ENCODE measurements at regions not wholly inside any gene's neighbourhood (a gene's known extent, or its start where the extent isn't known, plus 50 kb on each side); places are given as distances from the start of the nearest gene placed in this dataset.
A peak's percentile ranks its signal among the peaks of the same experiment; 100 is the strongest.

DNA sequence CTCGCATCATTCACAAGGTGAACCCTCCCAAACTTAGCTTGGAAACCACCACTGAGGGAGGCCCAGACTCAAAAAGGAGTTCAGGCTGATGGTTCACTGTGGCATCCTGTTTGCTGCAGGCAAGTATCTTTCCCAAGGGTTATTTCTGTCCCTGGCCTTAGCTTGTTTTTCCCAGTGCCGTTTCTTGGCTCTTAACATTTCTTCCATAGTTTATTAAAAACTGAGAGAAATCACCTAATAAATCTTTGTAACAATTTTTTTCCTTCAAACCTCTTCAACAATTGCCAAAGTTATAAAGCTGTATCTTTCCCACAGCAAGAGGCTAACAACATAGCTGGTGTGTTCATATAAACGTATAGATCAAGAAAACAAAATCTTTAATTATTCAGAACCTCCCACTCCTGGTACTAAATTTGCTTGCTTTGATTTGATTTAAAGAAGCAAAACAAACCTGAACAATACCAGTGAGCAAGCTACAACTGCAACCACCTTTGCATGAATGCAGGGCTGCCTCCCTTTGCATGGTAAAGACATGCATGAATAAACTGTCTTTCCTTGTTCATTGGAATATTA is 234.9 kb upstream of the STT3B start:
- H3K36me3 ChIP-seq: no peaks in the 10 kb centered on the region
- no peaks in the 10 kb centered on the region for H3K9me3 ChIP-seq
- no peak overlapping the region for H3K4me3 ChIP-seq
- TF ChIP-seq EP300 (IDR thresholded peaks at IDR 0.05) (no peak), POLR2A (IDR thresholded peaks at IDR 0.05) (no peak), POLR2AphosphoS5 (IDR thresholded peaks at IDR 0.05) (no peak)
- TF ChIP-seq, protein P1, sequence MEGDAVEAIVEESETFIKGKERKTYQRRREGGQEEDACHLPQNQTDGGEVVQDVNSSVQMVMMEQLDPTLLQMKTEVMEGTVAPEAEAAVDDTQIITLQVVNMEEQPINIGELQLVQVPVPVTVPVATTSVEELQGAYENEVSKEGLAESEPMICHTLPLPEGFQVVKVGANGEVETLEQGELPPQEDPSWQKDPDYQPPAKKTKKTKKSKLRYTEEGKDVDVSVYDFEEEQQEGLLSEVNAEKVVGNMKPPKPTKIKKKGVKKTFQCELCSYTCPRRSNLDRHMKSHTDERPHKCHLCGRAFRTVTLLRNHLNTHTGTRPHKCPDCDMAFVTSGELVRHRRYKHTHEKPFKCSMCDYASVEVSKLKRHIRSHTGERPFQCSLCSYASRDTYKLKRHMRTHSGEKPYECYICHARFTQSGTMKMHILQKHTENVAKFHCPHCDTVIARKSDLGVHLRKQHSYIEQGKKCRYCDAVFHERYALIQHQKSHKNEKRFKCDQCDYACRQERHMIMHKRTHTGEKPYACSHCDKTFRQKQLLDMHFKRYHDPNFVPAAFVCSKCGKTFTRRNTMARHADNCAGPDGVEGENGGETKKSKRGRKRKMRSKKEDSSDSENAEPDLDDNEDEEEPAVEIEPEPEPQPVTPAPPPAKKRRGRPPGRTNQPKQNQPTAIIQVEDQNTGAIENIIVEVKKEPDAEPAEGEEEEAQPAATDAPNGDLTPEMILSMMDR (IDR thresholded peaks at IDR 0.05): no peak
- WGBS, 2 donors: 79 to 85% methylated on average over 3 of the region's 3 CpGs
- no peak for DNase-seq
- H3K27ac ChIP-seq: no peak overlapping the region
- H3K4me1 ChIP-seq: peaks cover 0 to 10% (median 6%) of the 10 kb centered on the region in 4 donors
- no peaks in the 10 kb centered on the region for H3K27me3 ChIP-seq
- ATAC-seq (ENCODE audit: low FRiP score in 2 of 2): no peak

DNA sequence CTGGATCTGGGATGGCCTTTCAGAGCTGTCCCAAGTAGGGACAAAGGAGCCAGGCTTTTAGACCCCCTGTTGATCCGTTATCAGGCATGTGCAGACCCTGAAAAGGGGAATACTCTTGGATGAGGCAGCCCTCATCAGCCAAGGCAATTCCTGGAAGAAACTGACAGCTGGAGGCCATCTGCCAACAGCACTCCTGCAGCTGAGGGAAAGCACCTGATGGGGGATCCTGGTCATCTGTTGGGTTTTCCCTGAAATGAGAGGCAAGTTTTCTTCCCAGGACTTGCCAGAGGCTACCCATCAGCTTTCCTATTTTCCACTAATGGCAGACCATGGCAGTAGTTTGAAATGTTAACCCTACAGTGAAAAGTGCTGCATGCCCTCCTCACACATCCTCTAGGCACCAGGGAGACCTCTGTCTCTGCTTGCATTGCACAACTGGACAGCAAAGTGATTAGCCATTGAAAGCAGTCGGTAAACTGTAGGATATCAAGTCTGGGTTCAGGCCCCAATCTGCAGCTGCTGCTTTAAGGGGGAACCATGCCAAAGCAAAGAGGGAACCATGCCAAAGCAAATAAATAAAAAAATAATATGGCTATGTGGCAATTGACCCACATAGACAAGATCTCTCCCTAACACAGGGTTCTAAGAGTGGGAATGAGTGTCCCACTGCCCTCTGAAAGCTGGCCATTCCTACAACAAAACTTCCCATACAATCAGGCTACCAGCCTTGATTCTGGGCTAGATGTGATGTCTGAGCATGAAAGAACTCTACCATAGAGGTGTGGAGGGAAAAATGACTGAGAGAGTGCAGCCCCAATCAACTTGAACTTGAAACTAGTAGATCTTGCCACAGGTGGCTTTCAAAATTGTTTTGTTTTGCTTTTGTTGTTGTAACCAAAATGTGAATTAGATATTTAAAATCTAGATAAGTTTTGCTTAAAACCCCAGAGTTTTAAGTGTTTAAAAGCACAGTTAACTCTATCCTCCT is 232.0 kb upstream of the STT3B start:
- DNase-seq: no peak
- 61 to 72% methylated on average over 2 of the region's 2 CpGs for WGBS, 2 donors
- ATAC-seq (ENCODE audit: low FRiP score in 2 of 2): no peak

DNA sequence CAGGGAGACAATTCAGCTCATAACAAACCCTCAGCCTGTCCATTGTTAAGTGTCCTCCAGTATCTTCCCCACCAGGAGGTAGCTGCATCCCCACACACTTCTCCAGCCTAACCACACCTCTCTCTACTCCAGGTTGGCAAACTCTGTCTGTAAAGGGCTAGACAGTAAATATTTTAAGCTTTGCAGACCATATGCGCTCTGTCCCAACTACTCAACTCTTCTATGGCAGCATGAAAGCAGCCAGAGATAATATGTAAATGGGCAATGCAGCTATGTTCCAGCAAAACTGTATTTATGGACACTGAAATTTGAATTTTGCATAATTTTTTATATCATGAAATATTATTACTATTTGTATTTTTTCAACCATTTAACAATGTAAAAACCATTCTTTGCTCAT is 230.4 kb upstream of the STT3B start:
- ATAC-seq (ENCODE audit: low FRiP score in 2 of 2) (no peak), DNase-seq (no peak)
- Histone ChIP-seq H3K36me3 (no peaks in the 10 kb centered on the region), H3K27ac (no peak overlapping the region), H3K27me3 (no peaks in the 10 kb centered on the region), H3K9me3 (no peaks in the 10 kb centered on the region), H3K4me1 (peaks cover 0 to 10% (median 6%) of the 10 kb centered on the region in 4 donors), H3K4me3 (no peak overlapping the region)
- TF ChIP-seq, protein P1 (IDR thresholded peaks at IDR 0.05): no peak
- TF ChIP-seq POLR2AphosphoS5 (IDR thresholded peaks at IDR 0.05) (no peak), POLR2A (IDR thresholded peaks at IDR 0.05) (no peak), EP300 (IDR thresholded peaks at IDR 0.05) (no peak)
- whole genome bisulfite sequencing, 2 donors: 82 to 94% methylated on average over 1 of the region's 1 CpG

More for the DNA sequence above, 232.0 kb upstream of the STT3B start:
- H3K36me3 ChIP-seq: no peaks in the 10 kb centered on the region
- H3K9me3 ChIP-seq: no peaks in the 10 kb centered on the region
- no peak overlapping the region for H3K4me3 ChIP-seq
- TF ChIP-seq POLR2A (IDR thresholded peaks at IDR 0.05) (no peak), EP300 (IDR thresholded peaks at IDR 0.05) (no peak), POLR2AphosphoS5 (IDR thresholded peaks at IDR 0.05) (peak in 1 of 2 donors; percentile 31)
- TF ChIP-seq, protein P1 (IDR thresholded peaks at IDR 0.05): no peak
- H3K4me1 ChIP-seq: peaks cover 0 to 10% (median 6%) of the 10 kb centered on the region in 4 donors
- H3K27ac ChIP-seq: no peak overlapping the region
- no peaks in the 10 kb centered on the region for H3K27me3 ChIP-seq

DNA sequence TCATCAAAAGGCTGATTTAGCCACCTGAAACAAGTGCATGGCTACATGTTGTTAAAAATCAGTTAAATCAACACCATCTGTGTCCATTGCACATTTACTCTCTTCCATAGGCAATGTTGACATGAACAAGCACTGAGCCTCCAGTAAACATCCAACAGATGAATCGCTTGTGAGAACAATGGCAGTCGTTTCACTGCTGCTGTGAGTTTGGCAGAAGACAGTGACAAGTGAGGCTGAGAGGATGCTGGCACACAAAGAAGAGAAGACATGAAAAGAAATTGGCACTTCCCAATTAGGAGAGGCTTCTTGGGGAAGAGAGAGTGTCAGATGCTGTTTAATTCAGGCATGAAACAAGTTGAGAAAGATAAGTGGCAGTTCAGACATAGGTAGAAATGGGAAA is 227.4 kb upstream of the STT3B start:
- H3K27ac ChIP-seq: no peak overlapping the region
- no peak overlapping the region for H3K4me3 ChIP-seq
- H3K27me3 ChIP-seq: no peaks in the 10 kb centered on the region
- TF ChIP-seq POLR2A (IDR thresholded peaks at IDR 0.05) (no peak), POLR2AphosphoS5 (IDR thresholded peaks at IDR 0.05) (no peak), EP300 (IDR thresholded peaks at IDR 0.05) (no peak)
- TF ChIP-seq, protein P1 (IDR thresholded peaks at IDR 0.05): no peak
- H3K4me1 ChIP-seq: peaks cover 0 to 8% (median 5%) of the 10 kb centered on the region in 4 donors
- 56 to 75% methylated on average over 2 of the region's 2 CpGs for WGBS, 2 donors
- H3K9me3 ChIP-seq: no peaks in the 10 kb centered on the region
- no peak for ATAC-seq (ENCODE audit: low FRiP score in 2 of 2)
- H3K36me3 ChIP-seq: no peaks in the 10 kb centered on the region
- no peak for DNase-seq
